GM12878 (cell line): ENCODE measurements at regions not wholly inside any gene's neighbourhood (a gene's known extent, or its start where the extent isn't known, plus 50 kb on each side); places are given as distances from the start of the nearest gene placed in this dataset.

Source experiments
- ATAC-seq: fragments of 200-7000 bp; cut with Tn5 transposase; 3 replicates; pipeline ENCODE4 v1.9.1; 2020; ENCODE audit warnings: mild to moderate bottlenecking, moderate library complexity
- BruUV-seq: library from RNA; stranded (reverse); fragments of 400-500 nt; replicated peaks from 2 replicates; lab custom pipeline; 2021; lab: Mats Ljungman, UMichigan
- CTCF ChIA-PET: fragments of 300-600 bp; sonication (Branson Sonifier 250); formaldehyde crosslinking; extraction: SDS; loops from one replicate; lab custom pipeline; 2021; ENCODE audit warnings: inconsistent platforms; lab: Yijun Ruan, JAX
- POLR2A ChIA-PET: fragments of 350-600 bp; formaldehyde crosslinking; extraction: SDS; loops from one replicate; lab custom pipeline; 2021; ENCODE audit warnings: inconsistent platforms; lab: Charles Lee
- RAD21 ChIA-PET: fragments of 300-600 bp; sonication (Branson Sonifier 250); formaldehyde crosslinking; loops from one replicate; lab custom pipeline; 2023; ENCODE audit warnings: antibody characterized with exemption; ENCODE audit not compliant: unreplicated experiment; lab: Charles Lee
- SMC1A ChIA-PET: fragments of 300-600 bp; sonication (Branson Sonifier 250); formaldehyde crosslinking; loops from one replicate; lab custom pipeline; 2023; ENCODE audit not compliant: unreplicated experiment, uncharacterized antibody; lab: Charles Lee
- DNase-seq: peaks from one replicate; pipeline ENCODE4 v3.0.0-alpha.2; 2011; ENCODE audit warnings: low read depth, low spot score
- FAIRE-seq: peaks from 3 replicates; lab custom pipeline; 2011; peaks lifted over from hg19 to GRCh38; lab: Jason Lieb, UNC
- H2AFZ ChIP-seq: 2 replicates; pipeline ENCODE4 v1.6.0; 2011; ENCODE audit warnings: low read depth, low read length, control low read depth; ENCODE audit not compliant: control insufficient read depth
- H3K27ac ChIP-seq: 2 replicates; pipeline ENCODE4 v1.5.1; 2011; ENCODE audit warnings: control low read depth; ENCODE audit not compliant: control insufficient read depth, insufficient read depth
- H3K27me3 ChIP-seq, 2 experiments: replicated peaks in 1 of 2; 2 replicates each; pipeline versions ENCODE4 v1.6.0 to v1.6.1; 2011; ENCODE audit warnings: low read length in 1 of 2; ENCODE audit not compliant: control insufficient read depth in 2 of 2, insufficient read depth in 2 of 2
- H3K36me3 ChIP-seq, 2 experiments: 2 replicates each; pipeline ENCODE4 v1.5.1; 2011; ENCODE audit warnings: low read length in 1 of 2; ENCODE audit not compliant: control insufficient read depth in 2 of 2, insufficient read depth in 2 of 2
- H3K4me1 ChIP-seq: 2 replicates; pipeline ENCODE4 v1.6.1; 2011; ENCODE audit warnings: mild to moderate bottlenecking, low read length, moderate library complexity, mixed read lengths; ENCODE audit not compliant: control insufficient read depth, insufficient read depth
- H3K4me2 ChIP-seq: 2 replicates; pipeline ENCODE4 v1.6.0; 2011; ENCODE audit warnings: control low read depth; ENCODE audit not compliant: control insufficient read depth, insufficient read depth
- H3K4me3 ChIP-seq: fragments of 200-600 bp; sonication (generic); 2 replicates; pipeline ENCODE4 v1.5.1; 2016
- H3K79me2 ChIP-seq: 2 replicates; pipeline ENCODE4 v1.6.0; 2011; ENCODE audit warnings: low read length; ENCODE audit not compliant: control insufficient read depth, insufficient read depth
- H3K9ac ChIP-seq: 2 replicates; pipeline ENCODE4 v1.8.0; 2011; ENCODE audit warnings: low read length, control low read depth, mixed read lengths; ENCODE audit not compliant: control insufficient read depth, insufficient read depth
- H3K9me3 ChIP-seq: replicated peaks from 3 replicates; pipeline ENCODE4 v1.5.1; 2011; ENCODE audit warnings: mild to moderate bottlenecking, low read length; ENCODE audit not compliant: control insufficient read depth, insufficient read depth
- H4K20me1 ChIP-seq: 2 replicates; pipeline ENCODE4 v1.6.0; 2011; ENCODE audit not compliant: control insufficient read depth, insufficient read depth
- CHD1 ChIP-seq: IDR thresholded peaks from 2 replicates; pipeline ENCODE4 v1.6.1; 2012; ENCODE audit warnings: low read depth, low read length, improper control_type of control experiment
- JUNB ChIP-seq: IDR thresholded peaks from 2 replicates; pipeline ENCODE4 v1.6.1; 2016; ENCODE audit warnings: antibody characterized with exemption, mild to moderate bottlenecking
- SP1 ChIP-seq: IDR thresholded peaks from one replicate; pipeline ENCODE4 v1.6.1; 2011; ENCODE audit warnings: low read depth, low read length
- STAT3 ChIP-seq: IDR thresholded peaks from 2 replicates; pipeline ENCODE4 v1.6.1; 2011; ENCODE audit warnings: low read depth, low read length, improper control_type of control experiment
- WRNIP1 ChIP-seq: IDR thresholded peaks from 2 replicates; pipeline ENCODE4 v1.6.1; 2011; ENCODE audit warnings: low read depth, low read length, improper control_type of control experiment, borderline replicate concordance
- ZZZ3 ChIP-seq: IDR thresholded peaks from 2 replicates; pipeline ENCODE4 v1.6.1; 2011; ENCODE audit warnings: low read depth; ENCODE audit not compliant: control insufficient read depth, insufficient read length
- WGBS: methylation state at CpG from one replicate; pipeline ENCODE4 v1.1.6; 2016; ENCODE audit warnings: low lambda C conversion rate; ENCODE audit not compliant: insufficient replicate concordance, insufficient coverage; ENCODE audit errors: missing lambda C conversion rate; 5-methylcytosine and 5-hydroxymethylcytosine counted together
- in situ Hi-C: fragments of 300-500 bp; cut with MboI; formaldehyde crosslinking; loops from 9 replicates; pipeline ENCODE4 v1.14.3; 2018; ENCODE audit warnings: mixed read lengths
- intact Hi-C: fragments of 100-400 bp; cut with micrococcal nuclease; formaldehyde crosslinking; loops from one replicate; pipeline ENCODE4 v1.14.2; 2022; ENCODE audit not compliant: unreplicated experiment
- TF ChIP-seq, protein P1 (sequence below): fragments of 450-650 bp; IDR thresholded peaks from 2 replicates; pipeline ENCODE4 v1.6.1; 2017; ENCODE audit warnings: antibody characterized with exemption, mild to moderate bottlenecking, moderate library complexity
- TF ChIP-seq, protein P2 (sequence below): fragments of 450-650 bp; IDR thresholded peaks from 2 replicates; pipeline ENCODE4 v1.6.1; 2016; ENCODE audit warnings: mild to moderate bottlenecking, moderate library complexity, borderline replicate concordance

DNA sequence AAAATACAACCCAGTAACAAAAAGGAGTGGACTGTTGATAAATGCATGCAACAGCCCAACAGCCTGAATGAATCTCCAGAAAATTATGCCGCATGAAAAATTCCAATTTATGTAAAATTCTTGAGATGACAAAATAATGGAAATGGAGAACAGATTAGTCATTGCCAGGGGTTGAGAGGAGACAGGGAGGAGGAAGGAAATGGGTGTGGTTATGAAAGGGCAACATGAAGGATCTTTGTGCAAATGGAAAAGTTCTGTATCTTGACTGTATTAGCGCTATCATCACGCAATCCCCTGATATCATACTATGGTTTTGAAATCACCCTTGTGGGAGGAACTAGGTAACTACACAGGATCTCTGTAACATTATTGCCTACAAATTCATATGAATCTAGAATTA is 1058.3 kb upstream of the RBFOX1 start (continued):
- TF ChIP-seq, protein P1, sequence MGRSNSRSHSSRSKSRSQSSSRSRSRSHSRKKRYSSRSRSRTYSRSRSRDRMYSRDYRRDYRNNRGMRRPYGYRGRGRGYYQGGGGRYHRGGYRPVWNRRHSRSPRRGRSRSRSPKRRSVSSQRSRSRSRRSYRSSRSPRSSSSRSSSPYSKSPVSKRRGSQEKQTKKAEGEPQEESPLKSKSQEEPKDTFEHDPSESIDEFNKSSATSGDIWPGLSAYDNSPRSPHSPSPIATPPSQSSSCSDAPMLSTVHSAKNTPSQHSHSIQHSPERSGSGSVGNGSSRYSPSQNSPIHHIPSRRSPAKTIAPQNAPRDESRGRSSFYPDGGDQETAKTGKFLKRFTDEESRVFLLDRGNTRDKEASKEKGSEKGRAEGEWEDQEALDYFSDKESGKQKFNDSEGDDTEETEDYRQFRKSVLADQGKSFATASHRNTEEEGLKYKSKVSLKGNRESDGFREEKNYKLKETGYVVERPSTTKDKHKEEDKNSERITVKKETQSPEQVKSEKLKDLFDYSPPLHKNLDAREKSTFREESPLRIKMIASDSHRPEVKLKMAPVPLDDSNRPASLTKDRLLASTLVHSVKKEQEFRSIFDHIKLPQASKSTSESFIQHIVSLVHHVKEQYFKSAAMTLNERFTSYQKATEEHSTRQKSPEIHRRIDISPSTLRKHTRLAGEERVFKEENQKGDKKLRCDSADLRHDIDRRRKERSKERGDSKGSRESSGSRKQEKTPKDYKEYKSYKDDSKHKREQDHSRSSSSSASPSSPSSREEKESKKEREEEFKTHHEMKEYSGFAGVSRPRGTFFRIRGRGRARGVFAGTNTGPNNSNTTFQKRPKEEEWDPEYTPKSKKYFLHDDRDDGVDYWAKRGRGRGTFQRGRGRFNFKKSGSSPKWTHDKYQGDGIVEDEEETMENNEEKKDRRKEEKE: no peak
- no peak for TF ChIP-seq CHD1
- TF ChIP-seq, protein P2, sequence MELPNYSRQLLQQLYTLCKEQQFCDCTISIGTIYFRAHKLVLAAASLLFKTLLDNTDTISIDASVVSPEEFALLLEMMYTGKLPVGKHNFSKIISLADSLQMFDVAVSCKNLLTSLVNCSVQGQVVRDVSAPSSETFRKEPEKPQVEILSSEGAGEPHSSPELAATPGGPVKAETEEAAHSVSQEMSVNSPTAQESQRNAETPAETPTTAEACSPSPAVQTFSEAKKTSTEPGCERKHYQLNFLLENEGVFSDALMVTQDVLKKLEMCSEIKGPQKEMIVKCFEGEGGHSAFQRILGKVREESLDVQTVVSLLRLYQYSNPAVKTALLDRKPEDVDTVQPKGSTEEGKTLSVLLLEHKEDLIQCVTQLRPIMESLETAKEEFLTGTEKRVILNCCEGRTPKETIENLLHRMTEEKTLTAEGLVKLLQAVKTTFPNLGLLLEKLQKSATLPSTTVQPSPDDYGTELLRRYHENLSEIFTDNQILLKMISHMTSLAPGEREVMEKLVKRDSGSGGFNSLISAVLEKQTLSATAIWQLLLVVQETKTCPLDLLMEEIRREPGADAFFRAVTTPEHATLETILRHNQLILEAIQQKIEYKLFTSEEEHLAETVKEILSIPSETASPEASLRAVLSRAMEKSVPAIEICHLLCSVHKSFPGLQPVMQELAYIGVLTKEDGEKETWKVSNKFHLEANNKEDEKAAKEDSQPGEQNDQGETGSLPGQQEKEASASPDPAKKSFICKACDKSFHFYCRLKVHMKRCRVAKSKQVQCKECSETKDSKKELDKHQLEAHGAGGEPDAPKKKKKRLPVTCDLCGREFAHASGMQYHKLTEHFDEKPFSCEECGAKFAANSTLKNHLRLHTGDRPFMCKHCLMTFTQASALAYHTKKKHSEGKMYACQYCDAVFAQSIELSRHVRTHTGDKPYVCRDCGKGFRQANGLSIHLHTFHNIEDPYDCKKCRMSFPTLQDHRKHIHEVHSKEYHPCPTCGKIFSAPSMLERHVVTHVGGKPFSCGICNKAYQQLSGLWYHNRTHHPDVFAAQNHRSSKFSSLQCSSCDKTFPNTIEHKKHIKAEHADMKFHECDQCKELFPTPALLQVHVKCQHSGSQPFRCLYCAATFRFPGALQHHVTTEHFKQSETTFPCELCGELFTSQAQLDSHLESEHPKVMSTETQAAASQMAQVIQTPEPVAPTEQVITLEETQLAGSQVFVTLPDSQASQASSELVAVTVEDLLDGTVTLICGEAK: no peak
- TF ChIP-seq STAT3: no peak
- no peak for TF ChIP-seq JUNB
- TF ChIP-seq ZZZ3: no peak

DNA sequence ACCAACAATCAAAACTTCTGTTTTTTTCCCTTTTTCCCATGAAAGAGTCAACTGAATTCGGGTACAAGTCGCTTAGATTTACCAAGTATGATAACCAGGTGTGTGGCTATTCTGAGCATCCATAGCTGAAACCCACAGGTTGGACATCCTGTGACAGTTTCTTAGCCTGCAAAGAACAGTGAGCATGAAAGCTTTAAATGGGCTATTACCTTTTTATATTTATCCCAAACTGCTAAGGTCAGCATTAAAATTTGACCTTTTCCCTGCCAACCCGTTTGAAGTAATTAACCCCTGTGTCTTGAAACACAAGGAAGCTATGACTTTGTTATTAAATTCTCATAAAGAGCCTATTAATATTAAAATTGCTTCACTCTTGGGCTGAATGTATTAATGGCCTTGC is 1065.0 kb upstream of the RBFOX1 start:
- POLR2A ChIA-PET: no interaction called here
- Histone ChIP-seq H2AFZ (no peak overlapping the region), H3K9me3 (no peaks in the 10 kb centered on the region), H3K27ac (no peak overlapping the region), H3K36me3 (no peaks in the 10 kb centered on the region), H3K4me1 (no peaks in the 10 kb centered on the region), H3K27me3 (no peaks in the 10 kb centered on the region), H3K9ac (no peak overlapping the region), H3K4me2 (no peak overlapping the region), H3K79me2 (no peaks in the 10 kb centered on the region), H4K20me1 (no peaks in the 10 kb centered on the region), H3K4me3 (no peak overlapping the region)
- RAD21 ChIA-PET: no interaction called here
- CTCF ChIA-PET: no interaction called here
- ATAC-seq: no peak
- intact Hi-C loops: no loop called here
- SMC1A ChIA-PET: no interaction called here
- BruUV-seq: no TSS peak
- 0% methylated on average over 3 of the region's 3 CpGs for WGBS
- DNase-seq: no peak
- FAIRE-seq: no peak
- in situ Hi-C loops: no loop called here
- TF ChIP-seq, protein P2: no peak
- TF ChIP-seq WRNIP1 (no peak), SP1 (no peak)
